Ectodermal cell (in vitro differentiated cells): ENCODE measurements at regions not wholly inside any gene's neighbourhood (a gene's known extent, or its start where the extent isn't known, plus 50 kb on each side); places are given as distances from the start of the nearest gene placed in this dataset.

Experiments used
- H3K27ac ChIP-seq: 2 replicates; pipeline ENCODE4 v1.7.0; 2013; ENCODE audit warnings: mild to moderate bottlenecking, low read depth, low read length; ENCODE audit not compliant: insufficient read depth, poor library complexity, severe bottlenecking
- H3K27me3 ChIP-seq: 2 replicates; pipeline ENCODE4 v1.7.0; 2013; ENCODE audit warnings: mild to moderate bottlenecking, low read length; ENCODE audit not compliant: insufficient read depth, control insufficient read depth, poor library complexity, severe bottlenecking
- H3K36me3 ChIP-seq: one replicate; pipeline ENCODE4 v1.7.0; 2013; ENCODE audit warnings: low read length; ENCODE audit not compliant: control insufficient read depth, insufficient read depth
- H3K4me1 ChIP-seq: one replicate; pipeline ENCODE4 v1.7.0; 2013; ENCODE audit warnings: low read length; ENCODE audit not compliant: control insufficient read depth, insufficient read depth
- H3K4me3 ChIP-seq: 2 replicates; pipeline ENCODE4 v1.7.0; 2013; ENCODE audit warnings: low read depth, low read length, control low read depth; ENCODE audit not compliant: insufficient read depth
- H3K9me3 ChIP-seq: 2 replicates; pipeline ENCODE4 v1.7.0; 2013; ENCODE audit warnings: mild to moderate bottlenecking, low read length, moderate library complexity; ENCODE audit not compliant: control insufficient read depth
- WGBS, 2 experiments: methylation state at CpG; one replicate each; pipeline ENCODE4 v1.1.7; 2013; ENCODE audit warnings: missing lambda C conversion rate in 2 of 2; 5-methylcytosine and 5-hydroxymethylcytosine counted together

- no peaks in the 10 kb centered on the region for H3K4me1 ChIP-seq
- H3K9me3 ChIP-seq, result no peaks in the 10 kb centered on the region
- no peak overlapping the region for H3K27ac ChIP-seq
- H3K36me3 ChIP-seq, result no peaks in the 10 kb centered on the region
- 92 to 95% methylated on average over 11 of the region's 11 CpGs for WGBS, 2 experiments
- no peak overlapping the region for H3K4me3 ChIP-seq
- no peaks in the 10 kb centered on the region for H3K27me3 ChIP-seq
These were observed 109.6 kb downstream of the SIK1 start for GRCh38 chr21:43317254-43317748.

DNA sequence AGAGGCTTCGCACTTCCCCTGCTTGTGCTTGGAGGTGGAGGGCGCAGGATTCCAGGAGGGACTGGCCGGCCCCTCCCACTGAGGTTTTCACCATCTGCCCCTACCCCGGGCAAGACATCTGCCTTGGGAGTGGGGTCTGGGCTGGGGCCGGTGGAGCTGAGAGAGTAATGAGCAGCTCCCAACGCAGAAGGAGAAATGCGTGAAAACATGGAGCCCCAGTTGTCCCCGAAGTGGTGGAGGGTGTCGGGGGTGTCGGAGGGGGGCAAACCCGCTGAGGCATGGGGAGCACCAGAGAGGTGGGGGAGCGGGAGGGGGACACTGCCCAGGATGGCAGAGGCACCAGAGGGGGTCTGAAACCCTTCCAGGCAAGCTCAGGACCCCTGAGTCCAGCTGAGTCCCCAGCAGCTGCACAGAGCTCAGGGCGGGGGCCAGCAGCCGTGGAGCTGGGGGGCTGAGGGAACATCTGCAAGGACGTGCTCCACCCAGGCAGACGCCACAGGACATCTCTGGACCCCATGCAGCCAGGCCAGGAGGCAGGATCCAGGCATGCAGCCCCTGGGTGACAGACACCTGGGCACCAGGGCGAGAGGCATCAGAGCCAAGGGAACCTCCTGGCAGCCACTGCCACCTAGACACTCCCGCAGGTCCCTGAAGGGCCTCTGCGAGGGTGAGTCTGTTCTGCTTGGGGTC, 110.6 kb downstream of the SIK1 start:
- 93 to 94% methylated on average over 19 of the region's 19 CpGs for WGBS, 2 experiments
- no peaks in the 10 kb centered on the region for H3K9me3 ChIP-seq
- no peaks in the 10 kb centered on the region for H3K4me1 ChIP-seq
- H3K36me3 ChIP-seq, result no peaks in the 10 kb centered on the region
- no peak overlapping the region for H3K4me3 ChIP-seq
- no peak overlapping the region for H3K27ac ChIP-seq
- no peaks in the 10 kb centered on the region for H3K27me3 ChIP-seq

GRCh38 chr21:43315244-43316137, 111.4 kb downstream of the SIK1 start:
- no peak overlapping the region for H3K27ac ChIP-seq
- H3K4me1 ChIP-seq, result no peaks in the 10 kb centered on the region
- 90 to 91% methylated on average over 27 of the region's 27 CpGs for WGBS, 2 experiments
- H3K27me3 ChIP-seq, result no peaks in the 10 kb centered on the region
- no peak overlapping the region for H3K4me3 ChIP-seq
- H3K36me3 ChIP-seq, result no peaks in the 10 kb centered on the region
- no peaks in the 10 kb centered on the region for H3K9me3 ChIP-seq

GRCh38 chr21:43313939-43314405, 113.0 kb downstream of the SIK1 start:
- WGBS, 2 experiments, result 93 to 95% methylated on average over 9 of the region's 9 CpGs
- no peaks in the 10 kb centered on the region for H3K4me1 ChIP-seq

GRCh38 chr21:43313221-43313938, 113.6 kb downstream of the SIK1 start:
- WGBS, 2 experiments, result 83 to 84% methylated on average over 19 to 20 of the region's 20 CpGs
- no peak overlapping the region for H3K4me3 ChIP-seq

More at GRCh38 chr21:43313939-43314405, 113.0 kb downstream of the SIK1 start:
- no peaks in the 10 kb centered on the region for H3K36me3 ChIP-seq
- no peak overlapping the region for H3K27ac ChIP-seq
- no peak overlapping the region for H3K4me3 ChIP-seq
- H3K27me3 ChIP-seq, result no peaks in the 10 kb centered on the region
- H3K9me3 ChIP-seq, result no peaks in the 10 kb centered on the region

DNA sequence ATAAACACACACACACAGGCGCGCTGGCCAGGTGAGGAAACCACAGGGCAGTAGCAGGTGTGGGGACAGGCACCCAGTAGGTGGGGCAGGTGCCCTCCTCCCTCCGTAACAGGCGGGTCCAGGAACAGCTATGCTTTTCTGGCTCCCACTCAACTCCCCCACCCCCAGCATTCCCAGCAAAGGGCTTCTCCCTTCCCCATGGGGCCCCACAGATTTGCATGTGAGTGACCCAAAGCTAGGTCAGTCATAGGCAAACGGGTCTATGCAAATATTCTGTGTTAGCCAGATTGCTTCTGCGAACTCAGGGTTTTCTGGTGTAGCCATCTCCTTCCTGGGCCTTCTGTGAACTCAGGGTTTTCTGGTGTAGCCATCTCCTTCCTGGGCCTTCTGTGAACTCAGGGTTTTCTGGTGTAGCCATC, 114.2 kb downstream of the SIK1 start:
- H3K27me3 ChIP-seq, result no peaks in the 10 kb centered on the region
- no peak overlapping the region for H3K27ac ChIP-seq
- no peaks in the 10 kb centered on the region for H3K4me1 ChIP-seq
- H3K4me3 ChIP-seq, result no peak overlapping the region
- WGBS, 2 experiments, result 61 to 62% methylated on average over 6 of the region's 6 CpGs
- no peaks in the 10 kb centered on the region for H3K36me3 ChIP-seq
- no peaks in the 10 kb centered on the region for H3K9me3 ChIP-seq

More at GRCh38 chr21:43313221-43313938, 113.6 kb downstream of the SIK1 start:
- Histone ChIP-seq H3K9me3 (no peaks in the 10 kb centered on the region), H3K27ac (no peak overlapping the region), H3K36me3 (no peaks in the 10 kb centered on the region), H3K4me1 (no peaks in the 10 kb centered on the region), H3K27me3 (no peaks in the 10 kb centered on the region)

DNA sequence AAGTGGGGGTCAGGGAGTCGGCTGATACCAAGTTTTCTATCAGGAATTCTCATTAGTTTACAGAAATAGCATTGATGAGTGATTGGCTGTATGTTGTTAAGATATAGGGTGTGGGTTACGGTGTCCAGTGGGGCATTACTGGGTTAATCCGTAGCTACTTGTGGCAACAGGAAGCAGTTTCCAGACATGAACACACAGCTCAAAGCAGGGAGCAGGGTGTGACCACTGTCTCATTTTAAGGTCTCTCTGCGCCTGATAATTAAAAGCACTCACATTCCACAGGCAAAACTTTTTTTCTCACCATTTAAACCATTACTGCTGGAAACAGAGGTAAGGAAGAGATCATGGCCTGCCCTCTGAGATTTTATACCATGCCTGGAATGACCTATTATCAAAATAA, 114.9 kb downstream of the SIK1 start:
- Histone ChIP-seq H3K4me1 (no peaks in the 10 kb centered on the region), H3K9me3 (no peaks in the 10 kb centered on the region), H3K4me3 (no peak overlapping the region), H3K27me3 (no peaks in the 10 kb centered on the region), H3K27ac (no peak overlapping the region), H3K36me3 (no peaks in the 10 kb centered on the region)
- 71 to 72% methylated on average over 4 of the region's 4 CpGs for WGBS, 2 experiments

GRCh38 chr21:43311301-43311817, 115.6 kb downstream of the SIK1 start:
- 69 to 77% methylated on average over 8 of the region's 8 CpGs for WGBS, 2 experiments
- H3K9me3 ChIP-seq, result no peaks in the 10 kb centered on the region
- no peak overlapping the region for H3K4me3 ChIP-seq
- no peaks in the 10 kb centered on the region for H3K27me3 ChIP-seq
- no peak overlapping the region for H3K27ac ChIP-seq
- H3K4me1 ChIP-seq, result no peaks in the 10 kb centered on the region
- no peaks in the 10 kb centered on the region for H3K36me3 ChIP-seq

DNA sequence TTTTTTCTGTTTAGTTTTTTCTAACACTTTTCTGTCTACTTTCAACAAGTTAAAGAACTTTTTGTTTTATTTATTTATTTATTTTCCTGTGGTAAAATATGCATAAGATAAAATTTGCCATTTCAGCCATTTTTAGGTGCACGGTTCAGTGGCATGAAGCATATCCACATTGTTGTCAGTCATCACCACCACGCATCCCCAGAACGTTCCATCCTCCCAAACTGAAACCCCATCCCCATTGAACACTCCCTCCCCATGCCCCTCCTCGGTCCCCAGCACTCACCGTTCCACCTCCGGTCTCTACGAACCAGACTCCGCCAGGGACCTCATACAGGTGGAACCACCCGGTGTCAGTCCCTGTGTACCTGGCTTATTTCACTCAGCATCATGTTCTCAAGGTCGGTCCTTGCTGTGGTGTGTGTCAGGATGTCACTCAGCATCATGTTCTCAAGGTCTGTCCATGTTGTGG, 118.1 kb downstream of the SIK1 start:
- 83 to 84% methylated on average over 10 of the region's 10 CpGs for WGBS, 2 experiments
- Histone ChIP-seq H3K27me3 (no peaks in the 10 kb centered on the region), H3K27ac (no peak overlapping the region), H3K9me3 (no peaks in the 10 kb centered on the region), H3K4me1 (no peaks in the 10 kb centered on the region), H3K4me3 (no peak overlapping the region), H3K36me3 (no peaks in the 10 kb centered on the region)
